ENCODE measurements at regions not wholly inside any gene's neighbourhood (a gene's known extent, or its start where the extent isn't known, plus 50 kb on each side); places are given as distances from the start of the nearest gene placed in this dataset.

DNA sequence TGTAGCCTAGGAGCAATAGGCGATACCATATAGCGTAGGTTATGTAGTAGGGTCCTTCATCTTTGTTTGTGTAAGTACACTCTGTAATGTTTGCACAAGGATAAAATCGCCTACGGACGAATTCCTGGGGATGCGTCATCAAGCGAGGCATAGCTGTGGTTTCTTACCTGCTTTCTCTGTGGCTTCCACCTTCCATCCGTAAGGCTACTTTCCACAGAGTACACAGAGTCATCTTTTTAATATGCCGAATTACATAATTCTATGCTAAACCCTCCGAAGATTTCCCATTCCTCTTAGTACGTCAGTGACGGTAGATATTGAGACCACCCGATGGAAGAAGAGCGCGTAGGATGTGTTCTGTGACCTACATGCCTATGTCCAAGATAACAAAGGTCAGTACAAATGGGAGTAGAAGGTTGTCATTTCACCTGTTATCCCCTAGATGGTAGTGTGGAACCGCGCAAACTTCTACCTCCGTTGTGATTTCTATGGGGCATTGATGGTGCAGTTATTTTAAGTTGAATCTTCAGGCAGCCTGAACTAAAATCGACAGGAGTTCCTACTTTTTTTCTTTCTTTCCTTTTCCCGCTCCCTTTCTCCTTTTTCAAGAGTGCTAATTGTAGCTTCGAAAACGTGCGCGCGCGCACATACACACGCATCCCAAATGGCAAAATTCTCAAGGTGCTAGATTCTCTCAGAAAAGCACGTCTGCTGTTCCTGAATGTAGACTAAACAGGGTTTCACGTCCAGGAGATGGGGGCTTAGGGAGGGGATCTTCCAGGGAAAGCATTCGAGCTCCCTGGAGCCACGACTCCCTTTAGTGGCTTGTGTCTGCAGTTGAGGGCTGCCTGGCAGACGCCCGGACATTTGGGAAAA, 111.7 kb upstream of the MBL2 start:
- TF ChIP-seq, protein P1, sequence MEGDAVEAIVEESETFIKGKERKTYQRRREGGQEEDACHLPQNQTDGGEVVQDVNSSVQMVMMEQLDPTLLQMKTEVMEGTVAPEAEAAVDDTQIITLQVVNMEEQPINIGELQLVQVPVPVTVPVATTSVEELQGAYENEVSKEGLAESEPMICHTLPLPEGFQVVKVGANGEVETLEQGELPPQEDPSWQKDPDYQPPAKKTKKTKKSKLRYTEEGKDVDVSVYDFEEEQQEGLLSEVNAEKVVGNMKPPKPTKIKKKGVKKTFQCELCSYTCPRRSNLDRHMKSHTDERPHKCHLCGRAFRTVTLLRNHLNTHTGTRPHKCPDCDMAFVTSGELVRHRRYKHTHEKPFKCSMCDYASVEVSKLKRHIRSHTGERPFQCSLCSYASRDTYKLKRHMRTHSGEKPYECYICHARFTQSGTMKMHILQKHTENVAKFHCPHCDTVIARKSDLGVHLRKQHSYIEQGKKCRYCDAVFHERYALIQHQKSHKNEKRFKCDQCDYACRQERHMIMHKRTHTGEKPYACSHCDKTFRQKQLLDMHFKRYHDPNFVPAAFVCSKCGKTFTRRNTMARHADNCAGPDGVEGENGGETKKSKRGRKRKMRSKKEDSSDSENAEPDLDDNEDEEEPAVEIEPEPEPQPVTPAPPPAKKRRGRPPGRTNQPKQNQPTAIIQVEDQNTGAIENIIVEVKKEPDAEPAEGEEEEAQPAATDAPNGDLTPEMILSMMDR (IDR thresholded peaks at IDR 0.05): peak; percentile 86
- no peak for TF ChIP-seq ZFX (IDR thresholded peaks at IDR 0.05; ENCODE audit: borderline replicate concordance)
- peak overlapping the region; percentile 65 for H3K27ac ChIP-seq

DNA sequence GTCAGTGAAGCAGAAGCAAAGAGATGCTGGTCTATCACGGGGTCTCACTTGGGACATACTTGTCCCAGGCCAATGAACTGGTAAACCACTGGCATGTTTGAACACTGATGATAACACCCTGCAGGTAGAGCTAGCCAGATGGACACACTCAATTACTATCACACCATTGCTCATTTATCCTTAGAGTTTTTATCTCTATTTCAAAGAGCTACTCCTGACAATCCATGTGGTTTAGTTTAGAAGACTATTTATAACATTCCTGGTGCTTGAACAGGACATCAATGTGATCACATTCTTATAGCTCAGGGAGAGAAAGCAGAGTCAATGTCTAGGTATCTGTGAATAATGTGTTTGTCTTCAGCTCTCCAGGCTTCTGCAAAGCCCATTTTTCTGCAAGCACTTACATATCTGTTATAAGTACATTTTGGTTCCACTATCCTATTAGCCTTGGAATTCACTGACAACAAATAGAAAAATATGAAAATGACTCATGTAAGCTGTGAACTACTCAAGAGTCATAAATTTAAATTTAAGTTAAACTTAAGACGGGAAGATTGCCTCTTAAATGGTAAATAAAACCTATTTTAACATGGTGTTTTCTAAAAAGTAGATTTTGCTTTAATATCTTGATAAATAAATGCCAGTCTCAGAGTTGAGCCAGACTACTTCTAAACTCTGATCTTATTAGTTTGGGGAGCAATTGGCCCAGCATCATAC, 106.7 kb upstream of the MBL2 start:
- no peak overlapping the region for H3K27ac ChIP-seq
- TF ChIP-seq, protein P1 (IDR thresholded peaks at IDR 0.05): no peak
- TF ChIP-seq ZFX (IDR thresholded peaks at IDR 0.05; ENCODE audit: borderline replicate concordance): no peak

DNA sequence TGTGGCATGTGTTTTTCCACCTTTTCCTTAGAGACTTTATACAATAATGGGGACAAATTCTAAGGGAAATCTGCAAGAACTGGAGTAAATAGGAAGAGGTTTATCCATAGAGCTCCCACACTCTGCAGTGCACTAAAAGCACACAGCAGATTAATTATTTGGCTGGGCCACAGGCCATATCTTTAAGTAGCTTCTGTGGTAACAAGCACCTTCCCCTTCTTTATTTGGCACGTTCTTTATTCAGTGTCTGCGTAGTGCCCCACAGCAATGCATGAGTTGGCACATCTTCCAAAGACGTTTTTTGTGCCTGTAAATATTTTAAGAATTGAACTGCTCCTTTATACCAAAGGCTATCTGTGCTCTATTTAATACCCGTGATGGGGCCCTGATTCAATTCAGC, 104.9 kb upstream of the MBL2 start:
- no peak overlapping the region for H3K27ac ChIP-seq
- TF ChIP-seq, protein P1 (IDR thresholded peaks at IDR 0.05): no peak
- TF ChIP-seq ZFX (IDR thresholded peaks at IDR 0.05; ENCODE audit: borderline replicate concordance): no peak

DNA sequence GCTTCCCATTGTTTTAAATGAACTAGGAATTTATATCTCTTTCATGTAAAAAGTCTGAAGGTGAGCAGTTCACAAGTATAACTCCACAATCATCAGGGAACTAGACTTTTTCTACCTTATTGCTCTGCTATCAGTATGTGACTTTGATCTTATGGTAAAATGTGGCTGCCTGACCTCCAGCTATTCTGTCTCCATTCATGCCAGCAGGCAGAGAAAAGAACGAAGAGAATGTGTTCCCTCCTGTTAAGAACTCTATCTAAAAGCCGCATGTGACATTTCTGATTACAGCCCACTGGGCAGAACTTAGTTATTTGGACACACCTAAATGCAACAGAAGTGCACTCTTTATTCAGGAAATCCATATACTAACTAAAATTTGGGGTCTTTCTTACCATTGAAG, 102.8 kb upstream of the MBL2 start:
- no peak overlapping the region for H3K27ac ChIP-seq
- TF ChIP-seq ZFX (IDR thresholded peaks at IDR 0.05; ENCODE audit: borderline replicate concordance): no peak
- TF ChIP-seq, protein P1 (IDR thresholded peaks at IDR 0.05): no peak

DNA sequence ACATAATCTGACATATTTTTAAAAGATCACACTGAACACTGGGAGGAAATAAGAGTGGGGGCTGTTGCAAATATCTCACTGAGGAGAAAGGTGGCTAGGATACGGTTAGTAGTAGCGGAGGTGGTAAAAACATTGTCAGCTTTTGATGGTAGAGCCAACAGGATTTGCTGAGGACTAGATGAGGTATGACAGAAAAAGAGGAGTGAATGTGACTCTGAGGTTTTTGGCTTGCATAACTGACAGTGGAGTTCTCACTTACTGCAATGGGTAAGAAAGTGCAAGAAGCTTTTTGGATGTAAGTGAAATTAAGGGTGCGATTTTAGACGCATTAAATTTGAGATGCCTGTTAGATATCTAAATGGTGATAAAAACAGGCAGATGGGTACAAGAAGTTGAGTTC, 102.0 kb upstream of the MBL2 start:
- TF ChIP-seq ZFX (IDR thresholded peaks at IDR 0.05; ENCODE audit: borderline replicate concordance): no peak
- TF ChIP-seq, protein P1 (IDR thresholded peaks at IDR 0.05): no peak
- no peak overlapping the region for H3K27ac ChIP-seq

DNA sequence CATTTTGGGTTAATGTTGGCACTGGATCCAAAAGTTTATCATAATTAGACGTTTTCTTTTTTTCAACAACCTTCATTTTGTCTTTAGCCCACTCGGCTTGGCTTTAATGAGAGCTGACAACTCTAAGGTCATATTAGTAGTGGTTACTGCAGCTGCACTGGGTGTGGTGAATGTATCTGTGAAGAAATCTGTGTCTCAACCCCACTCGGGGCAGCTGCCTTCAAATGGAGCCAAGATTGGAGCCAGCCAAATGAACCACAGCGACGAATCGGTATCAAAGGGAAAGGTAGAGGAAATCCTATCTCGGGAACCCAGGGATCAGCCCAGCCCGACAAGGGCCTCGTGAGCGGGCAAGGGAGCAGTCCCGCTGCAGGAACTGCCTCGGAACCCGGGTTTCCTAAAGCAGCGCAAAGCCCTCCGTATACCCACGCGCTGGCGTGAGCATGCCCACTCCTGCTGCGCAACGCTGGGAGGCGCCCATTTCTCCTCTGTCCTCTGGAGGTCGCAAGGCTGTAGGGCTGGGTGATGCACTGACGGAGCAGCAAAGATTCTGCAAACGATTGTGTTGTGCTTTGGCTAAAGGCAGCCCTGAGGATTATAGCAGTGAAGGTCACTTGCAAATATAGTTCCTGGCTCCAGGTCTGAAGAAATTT, 98.7 kb upstream of the MBL2 start:
- TF ChIP-seq, protein P1 (IDR thresholded peaks at IDR 0.05): no peak
- TF ChIP-seq ZFX (IDR thresholded peaks at IDR 0.05; ENCODE audit: borderline replicate concordance): no peak

More for the DNA sequence above, 98.7 kb upstream of the MBL2 start:
- no peak overlapping the region for H3K27ac ChIP-seq

Data from 22Rv1 (cell line).